GM13977 (cell line): ENCODE measurements at regions not wholly inside any gene's neighbourhood (a gene's known extent, or its start where the extent isn't known, plus 50 kb on each side); places are given as distances from the start of the nearest gene placed in this dataset.

Experiments used
- DNase-seq: peaks from one replicate; pipeline ENCODE4 v3.0.0; 2012; ENCODE audit warnings: low spot score
- CTCF ChIP-seq: IDR thresholded peaks from 2 replicates; pipeline ENCODE4 v1.5.1; 2012; ENCODE audit warnings: mild to moderate bottlenecking, control low read depth; ENCODE audit not compliant: insufficient read depth; ENCODE audit errors: extremely low read depth, missing control alignments
- in situ Hi-C: fragments of 300-500 bp; cut with MboI; formaldehyde crosslinking; loops from one replicate; pipeline ENCODE4 v1.12.0; 2022; ENCODE audit warnings: low sequenced_read_pairs, low pct_unique_long_range_greater_than_20kb, mixed read lengths, inconsistent platforms; ENCODE audit not compliant: unreplicated experiment

- no peak for DNase-seq
- no peak for TF ChIP-seq CTCF
- in situ Hi-C loops, result no loop called here
These were observed 431.3 kb upstream of the MDFIC2 start for GRCh38 chr3:70743754-70744153.

GRCh38 chr3:70742081-70742480 lies 429.6 kb upstream of the MDFIC2 start:
- TF ChIP-seq CTCF, result no peak
- DNase-seq, result no peak
- in situ Hi-C loops, result no loop called here

GRCh38 chr3:70740872-70741271 lies 428.4 kb upstream of the MDFIC2 start:
- in situ Hi-C loops, result no loop called here
- DNase-seq, result no peak
- no peak for TF ChIP-seq CTCF

- in situ Hi-C loops, result no loop called here
- no peak for TF ChIP-seq CTCF
- DNase-seq, result no peak
These were observed 427.6 kb upstream of the MDFIC2 start for GRCh38 chr3:70740071-70740470.

GRCh38 chr3:70738291-70738681 lies 425.8 kb upstream of the MDFIC2 start:
- DNase-seq, result no peak
- no peak for TF ChIP-seq CTCF
- in situ Hi-C loops, result no loop called here

- no peak for TF ChIP-seq CTCF
- in situ Hi-C loops, result no loop called here
- no peak for DNase-seq
These were observed 425.3 kb upstream of the MDFIC2 start for GRCh38 chr3:70737666-70738290.

GRCh38 chr3:70736009-70736408 lies 423.6 kb upstream of the MDFIC2 start:
- in situ Hi-C loops, result no loop called here
- no peak for TF ChIP-seq CTCF

More at GRCh38 chr3:70736009-70736408, 423.6 kb upstream of the MDFIC2 start:
- DNase-seq, result no peak
